Stimulated activated CD4-positive, alpha-beta T cell treated with anti-CD3 and anti-CD28 coated beads, Interleukin-4, amount 100 ng/mL, for 24 hours (primary cell): ENCODE measurements at regions not wholly inside any gene's neighbourhood (a gene's known extent, or its start where the extent isn't known, plus 50 kb on each side); places are given as distances from the start of the nearest gene placed in this dataset.

Experiments used
- DNase-seq: peaks from one replicate; pipeline ENCODE4 v3.0.0-alpha.2; 2020

DNA sequence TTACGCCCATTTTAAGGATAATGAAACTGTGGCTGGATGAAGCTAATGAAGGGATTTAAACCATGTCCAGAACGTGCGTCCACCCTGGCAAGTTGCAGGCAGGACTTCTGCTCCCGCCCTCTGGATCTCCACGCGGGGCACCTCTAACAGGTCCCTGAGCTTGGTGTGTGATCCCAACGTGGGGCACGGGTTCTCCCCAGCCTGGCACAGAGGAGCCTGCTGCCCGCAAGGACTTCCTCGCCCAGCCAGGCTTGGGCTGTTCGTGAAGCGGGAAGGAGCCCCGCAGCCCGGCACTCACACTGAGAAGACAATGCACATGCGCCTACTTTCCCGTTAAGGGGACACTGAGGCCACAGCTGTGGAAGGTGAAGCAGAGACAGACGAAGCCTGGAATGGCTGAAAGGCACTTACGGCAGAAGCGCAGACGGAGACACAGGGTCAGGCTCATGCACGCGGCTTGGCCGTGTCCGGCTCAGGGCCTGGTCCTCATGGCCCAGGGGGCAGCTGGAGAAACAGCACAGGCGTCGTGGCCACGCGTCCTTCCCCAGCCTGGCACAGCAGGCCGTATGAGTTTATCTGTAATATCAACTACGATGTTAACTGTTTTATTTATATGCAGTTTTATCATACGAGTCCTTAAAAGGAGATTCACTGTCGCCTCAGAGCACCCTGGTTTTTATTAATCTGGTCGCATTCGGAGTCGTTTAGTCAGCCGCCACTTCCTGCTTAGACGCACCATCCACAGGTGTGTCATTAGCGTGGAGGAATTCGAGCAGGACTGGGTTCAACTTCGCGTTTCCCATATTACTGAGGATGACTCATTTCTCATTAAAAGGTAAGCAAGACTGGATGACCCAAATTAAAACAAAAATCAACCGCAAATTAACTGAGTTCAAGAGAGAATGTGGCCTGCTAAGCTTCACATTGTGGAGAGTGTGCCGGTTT lies 835.9 kb downstream of the GALR1 start:
- DNase-seq: no peak

DNA sequence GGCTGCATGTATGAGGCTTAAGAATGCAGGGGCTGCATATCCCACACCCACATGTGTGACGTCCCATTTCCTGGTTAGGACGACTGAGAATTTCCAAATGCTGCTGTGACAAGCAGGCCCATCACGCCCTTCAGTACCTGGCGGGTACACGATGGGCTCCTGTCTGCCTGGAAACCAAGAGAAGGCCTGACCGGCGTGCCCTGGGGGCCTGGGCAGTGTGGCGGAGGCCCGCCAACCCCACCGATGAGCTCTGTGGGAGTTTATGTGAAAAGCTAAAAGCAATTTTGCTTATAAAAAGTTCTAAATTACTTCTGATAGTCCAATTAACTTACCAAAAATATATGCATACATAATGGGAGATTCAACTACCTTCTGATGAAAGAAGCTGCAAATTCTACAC lies 837.3 kb downstream of the GALR1 start:
- no peak for DNase-seq

DNA sequence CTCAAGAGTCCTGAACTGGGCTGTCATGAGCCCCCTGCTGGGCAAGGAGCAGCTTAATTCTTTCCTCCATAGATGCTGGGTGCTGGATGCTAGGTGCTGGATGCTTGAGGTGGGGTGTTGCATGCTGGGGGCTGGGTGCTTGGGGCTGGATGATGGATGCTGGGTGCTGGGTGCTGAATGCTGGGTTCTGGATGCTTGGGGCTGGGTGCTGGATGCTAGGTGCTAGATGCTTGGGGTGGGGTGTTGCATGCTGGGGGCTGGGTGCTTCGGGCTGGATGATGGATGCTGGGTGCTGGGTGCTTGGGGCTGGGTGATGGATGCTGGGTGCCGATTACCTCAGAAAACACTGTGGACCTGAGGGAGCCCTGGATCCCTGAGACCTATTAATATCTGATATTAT lies 837.7 kb downstream of the GALR1 start:
- no peak for DNase-seq

DNA sequence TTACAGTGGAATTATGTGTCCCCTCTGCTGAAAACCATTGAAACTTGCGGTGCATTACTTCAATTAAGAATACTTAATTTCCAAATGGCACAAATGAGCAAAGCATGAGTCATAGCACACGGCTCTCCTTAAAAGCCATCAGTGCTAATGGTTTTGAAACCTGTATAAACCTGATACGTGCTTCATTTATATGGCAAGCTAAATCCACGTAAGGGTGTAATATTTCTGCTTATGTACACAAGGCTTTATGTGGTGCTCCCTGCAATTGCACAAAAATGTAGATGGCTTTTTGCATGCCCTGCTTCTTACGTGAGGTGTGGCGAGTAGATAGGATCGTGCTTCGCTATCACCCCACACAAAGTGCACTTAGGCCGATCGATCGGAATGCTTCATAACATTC lies 840.9 kb downstream of the GALR1 start:
- no peak for DNase-seq

DNA sequence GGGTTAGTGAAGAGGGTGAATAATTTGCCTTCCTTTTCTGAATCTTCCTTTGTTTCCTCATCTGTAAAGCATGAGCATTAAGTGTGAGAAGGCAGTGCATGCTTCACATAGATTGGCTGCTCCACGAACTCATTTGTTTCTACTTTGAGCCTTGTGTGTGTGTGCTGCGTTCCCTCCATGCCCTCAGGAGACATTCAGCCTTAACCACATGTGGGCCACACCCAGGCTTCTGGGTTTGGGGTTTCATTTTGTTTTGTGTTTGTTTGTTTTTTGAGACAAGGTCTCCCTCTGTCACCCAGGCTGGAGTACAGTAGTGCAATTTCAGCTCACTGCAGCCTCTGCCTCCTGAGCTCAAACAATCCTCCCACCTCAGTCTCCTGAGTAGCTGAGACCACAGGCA lies 843.3 kb downstream of the GALR1 start:
- DNase-seq: no peak

DNA sequence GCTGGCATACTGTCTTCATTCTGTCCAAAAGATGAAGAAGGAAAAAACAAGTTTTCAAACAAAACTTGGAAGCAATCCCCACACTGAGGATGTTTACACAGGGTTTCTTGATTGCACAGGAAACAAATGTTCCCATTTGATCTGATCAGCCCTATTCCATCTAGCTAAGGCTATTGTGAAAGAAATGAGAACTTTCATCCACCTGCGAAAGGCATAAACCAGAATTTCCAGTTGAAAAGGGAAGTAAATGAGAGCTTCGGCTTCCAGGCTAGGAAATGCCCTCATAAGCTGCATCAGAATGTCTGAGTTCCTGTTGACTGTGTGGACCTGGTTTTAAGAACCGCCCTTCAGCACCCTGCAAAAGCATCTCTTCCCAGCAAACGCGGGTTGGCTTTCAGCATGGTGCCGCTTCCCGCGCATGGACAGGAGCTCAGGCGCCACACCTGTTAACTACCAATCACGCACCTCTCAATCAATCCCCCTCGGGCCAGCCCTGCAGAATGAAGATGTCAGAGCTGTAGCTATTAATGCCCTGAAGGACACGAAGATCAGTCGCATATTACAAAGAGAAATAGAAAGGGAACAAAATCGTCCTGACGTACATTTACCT lies 850.4 kb downstream of the GALR1 start:
- no peak for DNase-seq

DNA sequence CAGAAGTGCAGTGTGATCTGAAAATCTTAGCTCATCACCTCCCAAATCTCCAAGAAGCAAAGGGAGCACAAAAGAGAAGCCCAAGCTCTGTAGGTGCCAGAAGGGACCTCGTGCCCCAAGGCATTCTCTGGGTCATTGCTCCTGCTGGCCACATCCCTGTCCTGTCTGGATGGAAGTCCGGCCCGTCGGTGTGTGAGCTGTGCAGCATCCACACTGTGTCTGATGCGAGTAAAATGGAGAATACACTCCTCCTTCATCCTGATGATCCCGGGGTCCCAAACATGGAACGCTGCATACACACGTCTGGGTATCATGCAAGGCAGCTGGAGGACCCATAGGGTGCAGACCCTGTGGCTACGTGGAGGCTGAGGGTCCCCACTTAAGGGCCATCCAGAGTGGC lies 851.4 kb downstream of the GALR1 start:
- no peak for DNase-seq

DNA sequence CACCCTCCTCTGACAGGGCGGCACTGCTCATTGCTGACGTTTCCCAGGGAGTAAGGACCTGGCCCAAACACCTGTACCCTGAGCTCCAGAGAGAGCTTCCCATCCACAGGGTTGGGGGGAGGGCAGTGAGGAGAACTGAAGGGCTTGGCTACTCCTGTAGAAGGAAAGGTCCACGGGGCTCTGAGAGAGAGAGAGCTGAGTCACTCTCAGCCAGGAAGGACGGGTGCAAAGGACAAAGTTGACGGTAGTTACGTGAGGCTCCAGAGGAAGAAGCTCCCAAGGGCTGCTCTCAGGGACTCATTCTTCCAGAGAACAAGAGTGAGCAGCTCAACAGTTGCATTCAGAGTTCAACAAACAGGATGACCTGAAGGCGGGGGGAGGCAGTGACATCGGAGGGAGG lies 852.5 kb downstream of the GALR1 start:
- no peak for DNase-seq

DNA sequence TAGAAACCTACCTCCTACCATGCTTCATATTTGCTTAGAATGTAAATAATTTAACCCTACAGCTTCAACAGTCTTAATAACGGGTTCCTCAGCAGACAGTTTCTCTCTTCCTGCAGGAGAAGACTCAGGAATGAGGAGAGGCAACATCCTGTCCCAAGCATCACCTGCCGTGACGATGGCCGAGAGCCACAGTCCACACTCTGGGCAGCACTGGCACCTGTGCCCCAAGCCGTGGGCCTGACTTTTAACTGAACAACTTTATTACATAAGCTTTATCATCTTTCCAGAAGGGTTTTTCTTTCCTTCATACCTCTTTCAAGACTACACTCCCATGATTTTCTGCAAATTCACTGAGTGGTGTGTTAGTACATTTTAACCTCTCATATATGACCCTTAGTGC lies 856.0 kb downstream of the GALR1 start:
- no peak for DNase-seq

DNA sequence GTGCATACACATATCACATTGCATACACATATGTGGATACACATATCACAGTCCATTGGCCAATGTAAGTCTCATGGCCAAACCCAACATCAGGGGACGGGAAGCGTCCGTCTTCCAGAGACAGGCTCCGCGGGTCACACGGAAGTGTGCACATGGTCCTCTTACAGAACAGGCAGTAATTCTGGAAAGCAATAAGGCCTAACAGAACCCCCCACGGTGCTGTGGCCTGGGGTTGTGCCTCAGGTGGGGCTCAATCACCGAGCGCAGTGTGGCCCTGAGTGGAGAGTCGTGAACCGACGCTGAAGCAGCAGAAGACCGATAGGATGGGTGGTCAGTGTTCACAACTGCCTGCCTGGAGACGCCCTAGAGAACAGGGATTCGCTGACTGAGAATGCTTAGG lies 857.3 kb downstream of the GALR1 start:
- no peak for DNase-seq

DNA sequence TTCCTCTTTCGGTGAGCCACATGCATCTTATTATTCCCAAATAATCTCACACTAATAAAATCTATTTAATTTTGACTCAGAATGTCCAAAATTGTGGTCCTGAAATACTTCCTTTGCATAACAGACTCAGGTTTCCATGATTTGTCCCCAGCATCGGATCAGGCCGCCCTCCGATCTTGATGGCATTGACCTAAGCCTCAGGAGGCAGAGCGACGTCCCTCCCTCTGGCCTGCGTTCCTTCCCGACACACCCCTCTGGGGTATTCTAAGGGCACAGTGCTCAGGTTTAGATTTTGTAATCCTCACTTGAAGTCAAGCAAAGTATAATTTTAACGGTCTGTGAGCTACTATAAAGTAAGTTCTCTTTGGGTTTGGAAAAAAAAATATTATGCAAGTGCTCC lies 857.7 kb downstream of the GALR1 start:
- DNase-seq: no peak

DNA sequence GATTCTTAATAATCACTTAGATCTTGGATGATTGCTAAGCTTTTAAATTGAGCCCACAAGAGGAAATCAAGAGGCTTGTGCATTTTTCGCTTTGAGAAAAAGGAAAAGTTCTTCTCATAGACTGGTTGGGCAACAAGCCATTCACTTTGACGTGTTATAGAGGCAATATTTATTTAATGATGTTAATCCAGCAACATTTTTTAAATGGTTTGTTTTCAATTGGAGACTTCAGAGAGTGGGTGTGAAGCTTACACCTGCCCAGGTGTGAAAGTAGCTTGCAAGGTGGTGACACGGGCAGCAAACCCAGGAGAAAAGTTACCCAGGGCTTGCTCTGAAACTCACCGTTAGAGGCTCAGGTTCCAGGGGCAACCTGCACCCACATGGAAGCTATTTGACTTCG lies 858.9 kb downstream of the GALR1 start:
- no peak for DNase-seq

DNA sequence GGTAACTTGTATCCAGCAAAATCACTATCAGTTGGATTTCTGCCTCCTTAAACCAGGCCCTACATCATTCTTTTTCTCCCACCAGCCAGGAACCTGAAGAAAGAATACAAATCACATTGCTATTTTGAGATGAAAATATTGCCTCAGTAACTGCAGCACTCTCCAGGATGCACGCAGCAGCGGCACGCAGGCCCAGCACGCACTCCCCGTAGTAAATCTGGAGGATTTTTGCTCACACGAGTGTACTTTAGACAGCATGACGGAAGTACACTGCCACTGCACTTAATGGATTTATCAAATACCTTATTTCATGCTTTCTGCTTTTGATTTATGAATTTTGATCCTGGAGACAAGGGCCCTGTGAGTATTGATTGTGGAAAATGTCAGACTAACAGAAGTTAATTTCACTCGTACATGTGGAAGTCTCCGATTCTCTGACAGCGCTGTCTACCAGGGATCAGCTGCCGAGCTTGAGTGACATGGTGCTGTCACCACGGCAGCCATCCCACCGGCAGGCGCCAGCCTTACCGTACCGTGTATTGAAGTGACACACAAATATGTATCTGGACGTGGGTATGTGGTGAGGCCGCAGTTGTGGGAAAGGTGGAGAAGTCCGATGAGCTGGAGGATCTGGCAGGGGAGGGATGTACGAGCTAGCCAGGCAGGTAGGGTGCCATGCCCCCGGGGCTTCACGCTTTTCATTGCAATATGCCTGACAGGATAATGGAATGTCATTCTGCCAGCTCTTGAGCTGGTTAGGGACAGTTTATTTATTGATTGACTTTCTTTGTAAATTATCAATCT lies 863.7 kb downstream of the GALR1 start:
- no peak for DNase-seq

DNA sequence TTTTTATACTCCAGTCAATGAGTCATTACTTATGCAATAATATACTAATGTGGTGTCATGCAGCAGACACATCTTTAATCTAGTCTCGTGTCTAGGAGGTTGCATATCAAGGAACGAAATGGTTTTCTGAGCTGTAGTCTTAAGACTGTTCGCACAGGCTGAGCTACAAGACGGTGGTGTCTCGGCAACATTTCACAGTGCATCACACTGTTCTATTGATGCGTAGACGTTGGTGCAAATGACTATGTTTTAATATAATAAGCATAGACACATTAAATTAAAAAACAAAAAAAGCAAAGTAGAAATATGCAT lies 864.2 kb downstream of the GALR1 start:
- DNase-seq: no peak

DNA sequence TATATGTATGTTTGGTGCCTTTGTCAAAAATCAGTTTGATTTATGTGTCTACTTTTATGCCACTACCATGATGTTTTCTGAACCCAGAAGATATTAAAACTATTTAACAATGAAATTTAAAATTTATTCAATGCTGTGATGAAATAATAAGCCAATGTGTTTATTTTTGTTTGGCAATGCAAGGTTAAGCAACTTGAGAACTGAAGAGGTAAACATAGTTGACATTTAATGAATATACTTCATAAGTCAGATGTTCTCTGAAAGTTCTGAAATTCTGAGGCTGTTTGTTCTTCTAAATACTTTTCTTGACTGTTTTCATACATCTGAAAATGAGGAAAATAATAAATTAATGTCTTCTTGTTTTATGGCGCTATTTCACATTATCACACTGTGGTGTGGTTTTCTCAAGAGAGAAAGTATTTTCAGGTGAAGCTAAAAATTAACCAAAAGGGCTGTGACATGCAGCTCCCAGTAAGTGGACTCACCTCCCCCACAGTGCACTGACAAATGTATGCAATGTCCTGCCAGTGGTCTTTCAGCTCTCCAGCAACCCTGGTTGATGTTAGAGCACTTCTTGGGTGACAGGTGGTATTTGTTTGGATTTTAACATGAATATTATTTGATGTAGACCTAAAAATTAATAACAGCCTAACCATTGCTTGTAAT lies 863.6 kb upstream of the SALL3 start:
- DNase-seq: no peak

DNA sequence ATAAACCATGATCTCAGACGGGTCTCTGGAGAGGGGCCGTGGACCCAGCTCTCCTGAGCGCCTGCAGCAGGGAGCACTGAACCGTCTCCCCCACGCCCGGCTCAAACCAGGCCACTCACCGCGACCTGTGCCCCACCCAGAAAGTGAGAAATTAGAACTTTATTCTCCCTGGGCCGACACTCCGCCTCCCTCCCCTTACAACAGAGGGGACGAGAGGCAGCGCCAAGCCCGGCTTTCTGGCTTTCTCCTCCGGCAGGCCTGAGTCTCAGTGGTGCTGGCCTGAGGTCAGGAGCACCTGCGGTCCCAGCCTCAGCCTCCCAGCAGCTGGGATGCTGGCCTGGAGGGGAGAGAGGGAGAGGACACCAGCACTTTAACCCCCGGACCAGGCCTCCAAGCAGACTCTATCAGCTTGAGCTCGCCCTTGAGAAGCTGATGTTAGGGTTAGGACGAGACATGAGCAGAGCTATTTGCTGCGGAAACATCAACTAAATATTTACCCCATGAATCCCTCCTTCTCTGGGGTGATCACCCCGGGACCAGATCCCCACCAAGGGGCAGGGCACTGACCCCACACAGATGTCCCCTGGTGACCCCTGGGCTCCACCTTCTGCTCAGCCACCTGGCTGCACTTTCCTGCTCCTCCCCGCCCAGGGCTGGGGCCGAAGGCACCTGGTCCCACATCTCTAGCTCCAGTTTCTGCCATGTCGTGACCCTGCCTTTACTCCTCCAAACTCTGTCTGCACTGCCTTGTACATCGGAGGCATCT lies 856.3 kb upstream of the SALL3 start:
- DNase-seq: no peak

DNA sequence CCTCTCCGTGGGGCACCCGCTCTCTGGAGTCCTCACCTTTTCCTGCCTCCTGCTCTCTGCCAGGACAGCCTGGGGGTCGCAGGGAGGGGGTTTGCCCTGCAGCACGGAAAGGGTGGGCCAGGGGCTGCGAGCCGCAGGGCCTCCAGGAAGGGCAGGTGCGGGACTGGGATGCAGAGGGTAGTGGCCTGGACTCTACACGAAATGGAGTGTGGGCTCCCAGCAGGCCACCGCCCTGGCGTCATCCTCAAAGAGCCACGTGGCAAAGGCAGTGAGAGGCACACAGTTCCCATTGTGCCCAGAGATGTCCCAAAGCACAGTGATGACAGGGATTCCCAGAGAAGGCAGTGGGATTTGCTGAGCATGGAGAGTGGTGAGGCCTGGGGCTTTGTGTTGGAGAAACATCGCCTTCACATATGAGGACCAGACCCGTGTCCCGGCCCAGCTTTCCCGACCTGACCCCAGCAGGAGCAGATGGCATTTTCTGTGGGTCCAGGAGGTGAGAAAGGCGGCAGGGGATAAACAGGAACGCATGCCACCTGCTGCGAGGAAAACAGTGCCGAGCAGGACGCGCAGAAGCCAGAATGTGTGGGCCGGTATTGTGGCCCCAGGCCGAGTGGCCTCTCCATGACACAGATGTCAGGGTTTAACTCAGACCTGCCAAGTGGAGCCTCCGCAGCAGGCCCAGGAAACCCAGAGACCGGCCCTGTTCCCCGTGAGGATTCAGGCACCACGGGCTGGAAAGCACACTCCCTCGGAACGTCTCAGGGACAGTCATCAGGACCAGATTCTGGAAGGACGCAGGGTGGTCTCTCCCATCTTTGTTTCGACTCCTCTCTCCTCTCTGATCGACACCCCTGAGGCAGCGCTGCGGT lies 855.5 kb upstream of the SALL3 start:
- no peak for DNase-seq

DNA sequence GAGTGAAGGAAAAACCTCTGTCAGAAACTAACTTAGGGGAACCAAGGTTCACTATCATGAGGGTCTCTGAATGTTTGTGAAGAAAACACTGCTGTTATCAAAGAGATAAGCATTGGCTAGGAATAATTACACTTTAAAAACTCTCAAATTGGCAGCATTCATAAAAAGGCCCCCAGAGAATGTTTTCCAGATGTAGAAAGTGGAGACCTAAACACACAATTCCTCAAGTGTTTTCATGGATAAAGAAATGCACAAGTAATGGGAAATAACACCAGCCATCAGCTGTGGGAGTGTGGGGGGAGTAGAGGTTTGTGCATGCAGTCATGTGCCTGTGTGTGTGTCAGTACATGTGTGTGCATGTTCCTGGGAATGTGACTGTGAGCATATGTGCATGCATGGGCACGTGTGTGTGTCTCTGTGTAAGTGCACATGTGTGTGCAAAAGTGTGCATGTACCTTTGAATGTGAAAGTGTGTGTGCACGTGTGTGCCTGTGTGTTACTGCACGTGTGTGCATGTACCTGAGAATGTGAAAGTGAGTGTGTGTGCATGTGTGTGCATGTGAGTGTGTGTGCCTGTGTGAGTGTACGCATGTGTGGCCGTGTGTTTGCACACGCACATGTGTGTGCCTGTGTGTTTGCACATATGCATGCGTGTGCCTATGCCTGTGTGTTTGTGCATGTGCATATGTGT lies 854.3 kb upstream of the SALL3 start:
- DNase-seq: no peak

DNA sequence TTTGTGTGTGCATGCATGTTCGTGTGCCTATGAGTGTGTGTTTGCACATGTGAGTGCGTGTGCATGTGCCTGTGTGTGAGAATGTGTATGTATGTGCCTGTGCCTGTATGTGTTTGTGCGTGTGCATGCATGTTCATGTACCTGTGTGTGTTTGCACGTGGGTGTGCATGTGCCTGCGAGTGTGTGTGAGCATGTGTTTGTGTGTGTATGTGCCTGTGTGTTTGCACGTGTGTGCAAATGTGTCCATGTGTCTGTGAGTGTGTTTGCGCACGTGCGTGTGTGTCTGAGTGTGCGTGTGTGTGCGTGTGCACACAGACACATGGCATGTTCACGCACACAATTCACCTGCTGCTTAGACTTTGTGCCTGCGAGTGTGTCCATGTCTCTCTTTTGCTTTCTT lies 853.5 kb upstream of the SALL3 start:
- DNase-seq: no peak

DNA sequence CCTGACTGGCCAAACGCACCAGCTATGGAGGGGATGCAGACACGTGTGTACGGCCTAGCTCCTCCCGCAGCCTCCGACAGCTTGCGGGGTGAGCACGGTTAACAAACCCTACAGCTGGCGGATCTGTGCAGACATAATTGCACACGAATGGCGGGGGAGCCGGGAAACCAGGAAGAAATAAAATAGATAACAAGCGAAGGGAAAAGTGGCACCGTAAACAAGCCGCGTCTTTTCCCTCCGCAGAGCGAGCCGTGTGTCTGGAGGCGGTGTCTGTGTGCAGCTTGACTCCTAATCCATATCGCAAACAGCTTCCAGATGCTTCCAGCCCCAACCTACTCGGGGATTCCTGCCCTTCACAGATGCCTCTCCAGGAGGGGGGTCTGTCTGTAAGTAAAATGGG lies 853.1 kb upstream of the SALL3 start:
- no peak for DNase-seq

DNA sequence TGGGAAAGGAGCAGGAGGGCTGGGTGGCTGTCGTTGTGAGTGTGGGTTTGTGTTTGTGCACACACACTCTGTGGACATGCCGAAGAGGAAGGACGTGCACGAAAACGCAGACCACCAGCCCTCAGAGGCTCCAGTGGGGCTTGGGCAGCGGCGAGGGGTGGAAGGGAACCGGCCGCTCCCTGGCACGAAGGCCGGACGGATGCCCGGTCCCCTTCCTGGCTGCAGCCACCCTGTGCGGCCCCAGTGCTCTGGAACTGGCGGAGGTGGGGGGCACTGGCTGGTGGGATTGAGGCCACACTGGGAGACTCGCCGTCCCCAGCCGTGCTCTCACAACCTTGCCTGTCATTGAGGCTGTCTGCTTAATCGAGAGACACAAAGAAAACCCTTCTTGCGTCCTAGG lies 852.6 kb upstream of the SALL3 start:
- no peak for DNase-seq
